WTC11 (cell line): ENCODE measurements at regions not wholly inside any gene's neighbourhood (a gene's known extent, or its start where the extent isn't known, plus 50 kb on each side); places are given as distances from the start of the nearest gene placed in this dataset.

Experiments
- ATAC-seq: fragments of 200-7000 bp; cut with Tn5 transposase; 2 replicates; pipeline ENCODE4 v1.10.0; 2021; ENCODE audit warnings: mild to moderate bottlenecking, moderate library complexity
- CTCF ChIA-PET: fragments of 300-600 bp; sonication (Branson Sonifier 250); formaldehyde crosslinking; loops from one replicate; lab custom pipeline; 2021; ENCODE audit warnings: antibody characterized with exemption; lab: Charles Lee
- POLR2A ChIA-PET: fragments of 350-600 bp; sonication (Branson Sonifier 250); formaldehyde crosslinking; loops from one replicate; lab custom pipeline; 2021; ENCODE audit warnings: antibody characterized with exemption; lab: Charles Lee
- DNase-seq: peaks from one replicate; pipeline ENCODE4 v3.0.0; 2021; ENCODE audit warnings: low spot score
- H3K27ac Mint-ChIP-seq: 2 replicates; pipeline ENCODE4 v1.8.0; 2021; ENCODE audit warnings: mixed read lengths
- H3K27me3 Mint-ChIP-seq: 2 replicates; pipeline ENCODE4 v1.8.0; 2021; ENCODE audit warnings: low read depth, mild to moderate bottlenecking, moderate library complexity, mixed read lengths
- H3K36me3 Mint-ChIP-seq: 2 replicates; pipeline ENCODE4 v1.8.0; 2021; ENCODE audit warnings: mixed read lengths
- H3K4me1 Mint-ChIP-seq: 2 replicates; pipeline ENCODE4 v1.8.0; 2022; ENCODE audit warnings: mixed read lengths
- H3K4me3 Mint-ChIP-seq: 2 replicates; pipeline ENCODE4 v1.8.0; 2021; ENCODE audit warnings: mild to moderate bottlenecking, moderate library complexity, mixed read lengths
- H3K9me3 Mint-ChIP-seq: 2 replicates; pipeline ENCODE4 v1.8.0; 2021; ENCODE audit warnings: mixed read lengths
- ATF2 ChIP-seq: sonication (generic); formaldehyde crosslinking; IDR thresholded peaks from 2 replicates; pipeline ENCODE4 v1.8.1; 2022; ENCODE audit warnings: low read depth, missing genetic modification reagents, borderline replicate concordance
- CTCF ChIP-seq: fragments of 200-600 bp; IDR thresholded peaks from 2 replicates; pipeline ENCODE4 v1.8.0; 2022; ENCODE audit warnings: antibody characterized with exemption
- FOXJ3 ChIP-seq: sonication (generic); formaldehyde crosslinking; IDR thresholded peaks from 2 replicates; pipeline ENCODE4 v1.9.0; 2021; ENCODE audit warnings: missing genetic modification reagents, mild to moderate bottlenecking, borderline replicate concordance
- GTF2I ChIP-seq: fragments of 250-450 bp; sonication (Bioruptor Pico); conservative IDR thresholded peaks from 2 replicates; pipeline ENCODE4 v1.4.0; 2021; ENCODE audit warnings: mild to moderate bottlenecking
- HMGA2 ChIP-seq: fragments of 250-450 bp; sonication (Bioruptor Pico); IDR thresholded peaks from 2 replicates; pipeline ENCODE4 v1.4.0; 2021; ENCODE audit warnings: mild to moderate bottlenecking, moderate library complexity
- JAZF1 ChIP-seq: fragments of 250-450 bp; sonication (Bioruptor Pico); IDR thresholded peaks from 2 replicates; pipeline ENCODE4 v1.9.0; 2021; ENCODE audit warnings: moderate library complexity, mild to moderate bottlenecking, inconsistent platforms
- MYBL2 ChIP-seq: sonication (generic); formaldehyde crosslinking; IDR thresholded peaks from 2 replicates; pipeline ENCODE4 v1.8.1; 2023; ENCODE audit warnings: mild to moderate bottlenecking, moderate library complexity, missing genetic modification reagents
- NFYB ChIP-seq: sonication (generic); formaldehyde crosslinking; conservative IDR thresholded peaks from 2 replicates; pipeline ENCODE4 v1.8.0; 2022; ENCODE audit warnings: low read depth, missing genetic modification reagents
- NR2C2 ChIP-seq: sonication (generic); formaldehyde crosslinking; IDR thresholded peaks from 2 replicates; pipeline ENCODE4 v1.8.0; 2022; ENCODE audit warnings: mild to moderate bottlenecking, missing genetic modification reagents
- NR3C1 ChIP-seq: sonication (generic); formaldehyde crosslinking; conservative IDR thresholded peaks from 2 replicates; pipeline ENCODE4 v1.8.1; 2023; ENCODE audit warnings: low read depth, mild to moderate bottlenecking, missing genetic modification reagents
- PRDM15 ChIP-seq: sonication (generic); formaldehyde crosslinking; IDR thresholded peaks from 2 replicates; pipeline ENCODE4 v1.8.0; 2022; ENCODE audit warnings: missing genetic modification reagents
- TP53 ChIP-seq: sonication (generic); formaldehyde crosslinking; IDR thresholded peaks from 2 replicates; pipeline ENCODE4 v1.8.1; 2023; ENCODE audit warnings: mild to moderate bottlenecking, missing genetic modification reagents
- ZNF121 ChIP-seq: sonication (generic); formaldehyde crosslinking; IDR thresholded peaks from 2 replicates; pipeline ENCODE4 v1.8.0; 2023; ENCODE audit warnings: missing genetic modification reagents
- ZNF232 ChIP-seq: sonication (generic); formaldehyde crosslinking; IDR thresholded peaks from 2 replicates; pipeline ENCODE4 v1.8.0; 2022; ENCODE audit warnings: mild to moderate bottlenecking, missing genetic modification reagents
- ZNF263 ChIP-seq: sonication (generic); formaldehyde crosslinking; IDR thresholded peaks from 2 replicates; pipeline ENCODE4 v1.8.1; 2022; ENCODE audit warnings: low read depth, mild to moderate bottlenecking, moderate library complexity, missing genetic modification reagents
- ZNF317 ChIP-seq: sonication (generic); formaldehyde crosslinking; IDR thresholded peaks from 2 replicates; pipeline ENCODE4 v1.8.1; 2023; ENCODE audit warnings: low read depth, mild to moderate bottlenecking, moderate library complexity, missing genetic modification reagents, borderline replicate concordance
- ZNF425 ChIP-seq: fragments of 250-450 bp; sonication (Bioruptor Pico); conservative IDR thresholded peaks from 2 replicates; pipeline ENCODE4 v1.9.0; 2021; ENCODE audit warnings: mild to moderate bottlenecking
- TF ChIP-seq, protein P1 (sequence below): sonication (generic); formaldehyde crosslinking; IDR thresholded peaks from 2 replicates; pipeline ENCODE4 v1.8.1; 2023; ENCODE audit warnings: mild to moderate bottlenecking, missing genetic modification reagents, moderate library complexity

GRCh38 chr12:89793946-89794345 lies 85.3 kb upstream of the ATP2B1 start:
- TF ChIP-seq TP53 (CRISPR knock-in tag) (no peak), NR3C1 (CRISPR knock-in tag) (no peak), ZNF121 (CRISPR knock-in tag) (no peak), ZNF317 (CRISPR knock-in tag) (no peak), FOXJ3 (CRISPR knock-in tag) (no peak), NFYB (CRISPR knock-in tag) (no peak), ZNF232 (CRISPR knock-in tag) (no peak), NR2C2 (CRISPR knock-in tag) (no peak), CTCF (no peak), ZNF425 (CRISPR knock-in tag) (no peak), MYBL2 (CRISPR knock-in tag) (no peak), PRDM15 (CRISPR knock-in tag) (no peak), JAZF1 (CRISPR knock-in tag) (no peak), ZNF263 (CRISPR knock-in tag) (no peak), GTF2I (CRISPR knock-in tag) (no peak), HMGA2 (CRISPR knock-in tag) (no peak), ATF2 (CRISPR knock-in tag) (no peak)
- TF ChIP-seq, protein P1, sequence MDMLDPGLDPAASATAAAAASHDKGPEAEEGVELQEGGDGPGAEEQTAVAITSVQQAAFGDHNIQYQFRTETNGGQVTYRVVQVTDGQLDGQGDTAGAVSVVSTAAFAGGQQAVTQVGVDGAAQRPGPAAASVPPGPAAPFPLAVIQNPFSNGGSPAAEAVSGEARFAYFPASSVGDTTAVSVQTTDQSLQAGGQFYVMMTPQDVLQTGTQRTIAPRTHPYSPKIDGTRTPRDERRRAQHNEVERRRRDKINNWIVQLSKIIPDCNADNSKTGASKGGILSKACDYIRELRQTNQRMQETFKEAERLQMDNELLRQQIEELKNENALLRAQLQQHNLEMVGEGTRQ (CRISPR knock-in tag): no peak
- ATAC-seq: no peak
- no peak overlapping the region for H3K4me3 Mint-ChIP-seq
- ChIA-PET CTCF (no interaction called here), POLR2A (no interaction called here)
- no peak for DNase-seq
- no peaks in the 10 kb centered on the region for H3K36me3 Mint-ChIP-seq
- peaks cover 2% of the 10 kb centered on the region; the same call in 1 of the 2 replicates for H3K9me3 Mint-ChIP-seq
- no peaks in the 10 kb centered on the region for H3K27me3 Mint-ChIP-seq
- no peak overlapping the region for H3K27ac Mint-ChIP-seq
- H3K4me1 Mint-ChIP-seq: no peaks in the 10 kb centered on the region
